Ishikawa (cell line): ENCODE measurements at regions not wholly inside any gene's neighbourhood (a gene's known extent, or its start where the extent isn't known, plus 50 kb on each side); places are given as distances from the start of the nearest gene placed in this dataset.

Source experiments
- CEBPB ChIP-seq: IDR thresholded peaks from 2 replicates; pipeline ENCODE4 v1.6.1; 2012
- EGR1 ChIP-seq: IDR thresholded peaks from 2 replicates; pipeline ENCODE4 v1.6.1; 2012
- EP300 ChIP-seq: IDR thresholded peaks from 2 replicates; pipeline ENCODE4 v1.6.1; 2012; ENCODE audit warnings: borderline replicate concordance
- FOXM1 ChIP-seq: IDR thresholded peaks from 2 replicates; pipeline ENCODE4 v1.6.1; 2012; ENCODE audit warnings: low read depth, borderline replicate concordance
- RAD21 ChIP-seq: IDR thresholded peaks from 2 replicates; pipeline ENCODE4 v1.6.1; 2012; ENCODE audit warnings: low read depth
- REST ChIP-seq: IDR thresholded peaks from 2 replicates; pipeline ENCODE4 v1.6.1; 2012; ENCODE audit warnings: low read depth, mild to moderate bottlenecking
- TAF1 ChIP-seq: IDR thresholded peaks from 2 replicates; pipeline ENCODE4 v1.6.1; 2012; ENCODE audit warnings: low read depth, mild to moderate bottlenecking

GRCh38 chr11:33492596-33492995, 208.0 kb downstream of the C11orf91 start:
- TF ChIP-seq REST (no peak), RAD21 (no peak), EP300 (no peak), TAF1 (no peak), CEBPB (no peak), EGR1 (no peak), FOXM1 (no peak)
